IMR-90 (cell line): ENCODE measurements at regions not wholly inside any gene's neighbourhood (a gene's known extent, or its start where the extent isn't known, plus 50 kb on each side); places are given as distances from the start of the nearest gene placed in this dataset.
A peak's percentile ranks its signal among the peaks of the same experiment; 100 is the strongest.

ENCODE experiments used
- ATAC-seq: fragments of 200-7000 bp; cut with Tn5 transposase; 2 replicates; pipeline ENCODE4 v1.9.1; 2020; ENCODE audit warnings: low read depth, mild to moderate bottlenecking, moderate library complexity
- BruUV-seq: library from RNA; stranded (reverse); fragments of 400-500 nt; replicated peaks from 2 replicates; lab custom pipeline; 2021; lab: Mats Ljungman, UMichigan
- CTCF ChIA-PET: fragments of 300-600 bp; formaldehyde crosslinking; extraction: SDS; loops from one replicate; lab custom pipeline; 2021; ENCODE audit warnings: antibody characterized with exemption; lab: Yijun Ruan, JAX
- POLR2A ChIA-PET: fragments of 300-600 bp; sonication (Branson Sonifier 250); formaldehyde crosslinking; loops from one replicate; lab custom pipeline; 2022; ENCODE audit warnings: antibody characterized with exemption; ENCODE audit not compliant: unreplicated experiment; lab: Charles Lee
- DNase-seq: peaks from one replicate; pipeline ENCODE4 v3.0.0; 2013
- H2AFZ ChIP-seq: replicated peaks from 2 replicates; pipeline ENCODE3; 2013; ENCODE audit warnings: low read length, mild to moderate bottlenecking; ENCODE audit not compliant: poor library complexity
- H2AK5ac ChIP-seq: 2 replicates; pipeline ENCODE4 v1.6.1; 2013; ENCODE audit warnings: low read depth, low read length, inconsistent platforms
- H2AK9ac ChIP-seq: replicated peaks from 2 replicates; pipeline ENCODE3; 2013; ENCODE audit warnings: mild to moderate bottlenecking, low read depth, low read length, moderate library complexity; ENCODE audit not compliant: poor library complexity
- H2BK120ac ChIP-seq: 2 replicates; pipeline ENCODE4 v1.6.1; 2013; ENCODE audit warnings: low read depth, low read length, inconsistent platforms
- H2BK15ac ChIP-seq: 3 replicates; pipeline ENCODE4 v1.6.1; 2013; ENCODE audit warnings: low read depth, low read length, inconsistent platforms
- H2BK20ac ChIP-seq: 2 replicates; pipeline ENCODE4 v1.6.1; 2013; ENCODE audit warnings: low read depth, mild to moderate bottlenecking, inconsistent platforms, low read length, moderate library complexity
- H2BK5ac ChIP-seq: 2 replicates; pipeline ENCODE4 v1.6.1; 2013; ENCODE audit warnings: mild to moderate bottlenecking, low read depth, low read length, inconsistent platforms; ENCODE audit not compliant: poor library complexity, severe bottlenecking
- H3K14ac ChIP-seq: replicated peaks from 2 replicates; pipeline ENCODE4 v1.6.1; 2013; ENCODE audit warnings: low read depth, low read length, inconsistent platforms
- H3K18ac ChIP-seq: 2 replicates; pipeline ENCODE4 v1.6.1; 2013; ENCODE audit warnings: low read depth, low read length, control low read depth
- H3K23ac ChIP-seq: 2 replicates; pipeline ENCODE4 v1.6.1; 2013; ENCODE audit warnings: low read depth, low read length, inconsistent platforms
- H3K27ac ChIP-seq: 2 replicates; pipeline ENCODE4 v1.5.1; 2013; ENCODE audit warnings: mild to moderate bottlenecking, control low read depth, low read length; ENCODE audit not compliant: insufficient read depth
- H3K27me3 ChIP-seq: 2 replicates; pipeline ENCODE4 v1.6.1; 2013; ENCODE audit warnings: low read length; ENCODE audit not compliant: control insufficient read depth, insufficient read depth
- H3K36me3 ChIP-seq: 2 replicates; pipeline ENCODE4 v1.6.1; 2013; ENCODE audit warnings: low read length, mixed read lengths; ENCODE audit not compliant: control insufficient read depth, insufficient read depth
- H3K4ac ChIP-seq: 2 replicates; pipeline ENCODE4 v1.6.1; 2013; ENCODE audit warnings: low read depth, low read length, inconsistent platforms
- H3K4me1 ChIP-seq: 2 replicates; pipeline ENCODE4 v1.6.1; 2013; ENCODE audit warnings: low read length, mixed read lengths; ENCODE audit not compliant: control insufficient read depth, insufficient read depth
- H3K4me2 ChIP-seq: 2 replicates; pipeline ENCODE4 v1.6.1; 2013; ENCODE audit warnings: low read depth, mild to moderate bottlenecking, control low read depth, low read length, moderate library complexity
- H3K4me3 ChIP-seq: 2 replicates; pipeline ENCODE4 v1.5.1; 2013; ENCODE audit warnings: low read depth, mild to moderate bottlenecking, control low read depth, low read length, moderate library complexity; ENCODE audit not compliant: insufficient read depth
- H3K56ac ChIP-seq: 2 replicates; pipeline ENCODE4 v1.6.1; 2013; ENCODE audit warnings: low read length, inconsistent platforms; ENCODE audit not compliant: insufficient read depth; ENCODE audit errors: extremely low read depth
- H3K79me1 ChIP-seq, 2 experiments: 2 replicates each; pipeline ENCODE4 v1.6.1; 2013; ENCODE audit warnings: low read length in 2 of 2, inconsistent platforms in 1 of 2, low read depth in 1 of 2
- H3K9ac ChIP-seq: 2 replicates; pipeline ENCODE4 v1.6.1; 2013; ENCODE audit warnings: low read depth, low read length, control low read depth
- H3K9me1 ChIP-seq: 2 replicates; pipeline ENCODE4 v1.6.1; 2013; ENCODE audit warnings: low read length, inconsistent platforms; ENCODE audit not compliant: insufficient read depth
- H3K9me3 ChIP-seq: 2 replicates; pipeline ENCODE4 v1.6.1; 2013; ENCODE audit warnings: low read length; ENCODE audit not compliant: control insufficient read depth, insufficient read depth
- H4K20me1 ChIP-seq: 2 replicates; pipeline ENCODE4 v1.6.1; 2013; ENCODE audit warnings: low read length, inconsistent platforms; ENCODE audit not compliant: insufficient read depth
- H4K5ac ChIP-seq: 2 replicates; pipeline ENCODE4 v1.6.1; 2013; ENCODE audit warnings: mild to moderate bottlenecking, low read depth, low read length, control low read depth
- H4K8ac ChIP-seq, 2 experiments: 2 replicates each; pipeline ENCODE4 v1.6.1; 2013; ENCODE audit warnings: low read depth in 2 of 2, low read length in 2 of 2, control low read depth in 1 of 2, inconsistent platforms in 1 of 2
- H4K91ac ChIP-seq: 2 replicates; pipeline ENCODE4 v1.6.1; 2013; ENCODE audit warnings: low read depth, low read length, inconsistent platforms; ENCODE audit not compliant: insufficient read depth
- CEBPB ChIP-seq: IDR thresholded peaks from 2 replicates; pipeline ENCODE4 v1.6.1; 2012; ENCODE audit warnings: low read depth, low read length, improper control_type of control experiment
- ELK1 ChIP-seq: fragments of 150-350 bp; IDR thresholded peaks from 2 replicates; pipeline ENCODE4 v1.6.1; 2016; ENCODE audit warnings: low read depth, mild to moderate bottlenecking, low read length, moderate library complexity, borderline replicate concordance
- MAFK ChIP-seq: IDR thresholded peaks from 2 replicates; pipeline ENCODE4 v1.6.1; 2012; ENCODE audit warnings: low read depth, low read length, improper control_type of control experiment
- SMC3 ChIP-seq: fragments of 150-350 bp; IDR thresholded peaks from 2 replicates; pipeline ENCODE4 v1.6.1; 2016; ENCODE audit warnings: low read depth, mild to moderate bottlenecking, antibody characterized with exemption, low read length, moderate library complexity
- WGBS, 2 experiments: methylation state at CpG; one replicate each; pipeline versions ENCODE4 v1.1.5 to v1.1.7; 2013; ENCODE audit warnings: missing lambda C conversion rate in 2 of 2; ENCODE audit not compliant: insufficient read length in 1 of 2; ENCODE audit errors: extremely low coverage in 2 of 2; 5-methylcytosine and 5-hydroxymethylcytosine counted together
- dilution Hi-C: fragments of 300-500 bp; cut with HindIII; formaldehyde crosslinking; loops from one replicate; pipeline ENCODE4 v1.14.3; 2018; ENCODE audit warnings: low sequenced_read_pairs; ENCODE audit not compliant: unreplicated experiment
- in situ Hi-C: fragments of 300-500 bp; cut with MboI; formaldehyde crosslinking; loops from 3 replicates; pipeline ENCODE4 v1.14.3; 2019; ENCODE audit warnings: low sequenced_read_pairs, inconsistent platforms, mixed read lengths
- intact Hi-C: fragments of 100-400 bp; cut with micrococcal nuclease; formaldehyde crosslinking; loops from 2 replicates; pipeline ENCODE4 v1.10.0; 2022

- H3K9me3 ChIP-seq = peaks cover 4% of the 10 kb centered on the region; the same call in 1 of the 2 replicates
- no peak overlapping the region for H2AK5ac ChIP-seq
- H3K4me1 ChIP-seq = no peaks in the 10 kb centered on the region
- H4K8ac ChIP-seq = no peak overlapping the region
- ChIA-PET CTCF (interaction anchor here (0.6 to 0.7 kb wide), 2 partner anchors 278 to 1198 kb away, joined by 3 to 4 read pairs; no protein-coding TSS in a partner anchor), POLR2A (no interaction called here)
- no peak overlapping the region for H3K56ac ChIP-seq
- H3K9me1 ChIP-seq = no peaks in the 10 kb centered on the region
- no peak overlapping the region for H2AK9ac ChIP-seq
- H2BK120ac ChIP-seq = no peak overlapping the region
- H3K14ac ChIP-seq = no peak overlapping the region
- ATAC-seq = no peak
- H2AFZ ChIP-seq = no peak overlapping the region
- WGBS, 2 experiments = no CpG with 5 or more reads among the region's 2 CpGs
- no TSS peak for BruUV-seq
- H3K36me3 ChIP-seq = no peaks in the 10 kb centered on the region
- dilution Hi-C loops (no loop called here), in situ Hi-C loops (no loop called here), intact Hi-C loops (no loop called here)
- no peak overlapping the region for H3K9ac ChIP-seq
- H4K91ac ChIP-seq = no peak overlapping the region
- H2BK15ac ChIP-seq = no peak overlapping the region
- H2BK5ac ChIP-seq = no peak overlapping the region
- no peaks in the 10 kb centered on the region for H3K27me3 ChIP-seq
- no peaks in the 10 kb centered on the region for H3K79me1 ChIP-seq
- no peak for DNase-seq
- no peak overlapping the region for H3K4me2 ChIP-seq
- H4K5ac ChIP-seq = no peak overlapping the region
- TF ChIP-seq SMC3 (no peak), CEBPB (peak; percentile 90), MAFK (peak; percentile 88), ELK1 (no peak)
- H4K20me1 ChIP-seq = no peaks in the 10 kb centered on the region
- H3K4me3 ChIP-seq = no peak overlapping the region
- H2BK20ac ChIP-seq = no peak overlapping the region
- no peak overlapping the region for H3K27ac ChIP-seq
- no peak overlapping the region for H3K23ac ChIP-seq
- H3K4ac ChIP-seq = no peak overlapping the region
- no peak overlapping the region for H3K18ac ChIP-seq
These were observed 137.1 kb downstream of the GASK1B start for GRCh38 chr4:158035662-158036195.
